Epithelial cell of esophagus (primary cell): ENCODE measurements at regions not wholly inside any gene's neighbourhood (a gene's known extent, or its start where the extent isn't known, plus 50 kb on each side); places are given as distances from the start of the nearest gene placed in this dataset.

Experiments used
- DNase-seq: peaks from one replicate; pipeline ENCODE4 v3.0.0; 2010; ENCODE audit warnings: low read depth
- H3K4me3 ChIP-seq: 2 replicates; pipeline ENCODE4 v1.5.1; 2011; ENCODE audit warnings: mild to moderate bottlenecking, low read length, control low read depth
- TF ChIP-seq, protein P1 (sequence below): IDR thresholded peaks from 2 replicates; pipeline ENCODE4 v1.5.1; 2011; ENCODE audit warnings: low read depth, mild to moderate bottlenecking, low read length, control low read depth, inconsistent platforms; ENCODE audit not compliant: insufficient read depth; ENCODE audit errors: missing control alignments

DNA sequence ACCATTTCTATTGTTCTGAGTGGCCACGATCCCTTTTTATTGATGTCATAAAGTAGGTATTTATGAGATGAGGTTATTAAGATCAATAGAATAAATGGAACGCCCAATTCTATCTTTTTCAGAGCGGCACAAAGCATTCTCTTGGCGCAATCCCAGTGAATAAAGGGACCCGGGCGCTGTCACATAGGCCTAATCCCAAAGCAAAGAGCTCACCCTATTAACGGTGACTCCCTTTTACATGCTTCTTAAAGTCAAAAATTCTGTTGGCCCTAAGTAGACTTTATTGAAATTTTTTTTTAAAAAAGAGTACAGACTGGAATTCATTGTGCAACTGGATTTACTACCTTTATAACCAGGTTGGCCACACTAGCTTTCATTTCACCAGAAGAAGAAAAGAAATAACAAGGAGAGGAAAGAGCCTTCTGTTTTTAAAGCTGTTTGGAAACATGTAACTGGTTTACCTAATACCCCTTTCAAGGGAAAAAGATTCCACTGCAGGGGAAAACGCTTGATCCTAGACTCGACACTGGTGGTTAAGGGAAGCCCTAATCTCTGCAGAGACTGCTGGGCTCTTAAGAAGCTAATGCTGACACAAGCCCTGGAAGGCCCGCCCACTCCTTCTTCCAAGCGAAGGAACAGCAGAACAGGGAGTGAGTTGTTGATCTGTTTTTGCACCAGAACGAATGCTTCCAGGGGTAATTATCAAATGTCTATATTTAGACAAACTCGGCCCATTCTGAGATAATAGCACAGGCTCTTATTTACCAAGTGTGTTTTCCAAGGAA is 381.2 kb downstream of the BCL11B start:
- DNase-seq: no peak
- H3K4me3 ChIP-seq: no peak overlapping the region
- TF ChIP-seq, protein P1, sequence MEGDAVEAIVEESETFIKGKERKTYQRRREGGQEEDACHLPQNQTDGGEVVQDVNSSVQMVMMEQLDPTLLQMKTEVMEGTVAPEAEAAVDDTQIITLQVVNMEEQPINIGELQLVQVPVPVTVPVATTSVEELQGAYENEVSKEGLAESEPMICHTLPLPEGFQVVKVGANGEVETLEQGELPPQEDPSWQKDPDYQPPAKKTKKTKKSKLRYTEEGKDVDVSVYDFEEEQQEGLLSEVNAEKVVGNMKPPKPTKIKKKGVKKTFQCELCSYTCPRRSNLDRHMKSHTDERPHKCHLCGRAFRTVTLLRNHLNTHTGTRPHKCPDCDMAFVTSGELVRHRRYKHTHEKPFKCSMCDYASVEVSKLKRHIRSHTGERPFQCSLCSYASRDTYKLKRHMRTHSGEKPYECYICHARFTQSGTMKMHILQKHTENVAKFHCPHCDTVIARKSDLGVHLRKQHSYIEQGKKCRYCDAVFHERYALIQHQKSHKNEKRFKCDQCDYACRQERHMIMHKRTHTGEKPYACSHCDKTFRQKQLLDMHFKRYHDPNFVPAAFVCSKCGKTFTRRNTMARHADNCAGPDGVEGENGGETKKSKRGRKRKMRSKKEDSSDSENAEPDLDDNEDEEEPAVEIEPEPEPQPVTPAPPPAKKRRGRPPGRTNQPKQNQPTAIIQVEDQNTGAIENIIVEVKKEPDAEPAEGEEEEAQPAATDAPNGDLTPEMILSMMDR: no peak

DNA sequence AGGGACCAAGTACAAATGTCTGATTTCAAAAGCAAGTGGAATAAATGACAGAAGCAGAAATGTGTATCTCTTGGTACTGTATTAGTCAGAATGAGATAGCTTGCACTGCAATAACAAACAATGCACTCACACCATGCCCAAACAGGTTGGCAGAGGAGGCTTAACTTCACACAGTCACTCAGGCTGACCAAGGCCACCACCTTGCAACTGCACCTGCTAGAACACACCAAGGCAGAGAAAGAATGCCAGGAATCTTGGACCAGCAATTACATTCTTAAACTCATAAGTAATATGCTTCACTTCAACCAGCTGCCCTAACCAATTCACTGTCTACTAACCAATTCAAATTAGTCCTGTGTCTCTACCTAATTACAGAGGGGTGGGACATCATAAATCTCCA is 378.3 kb downstream of the BCL11B start:
- DNase-seq: peak; percentile 86
- TF ChIP-seq, protein P1: no peak

DNA sequence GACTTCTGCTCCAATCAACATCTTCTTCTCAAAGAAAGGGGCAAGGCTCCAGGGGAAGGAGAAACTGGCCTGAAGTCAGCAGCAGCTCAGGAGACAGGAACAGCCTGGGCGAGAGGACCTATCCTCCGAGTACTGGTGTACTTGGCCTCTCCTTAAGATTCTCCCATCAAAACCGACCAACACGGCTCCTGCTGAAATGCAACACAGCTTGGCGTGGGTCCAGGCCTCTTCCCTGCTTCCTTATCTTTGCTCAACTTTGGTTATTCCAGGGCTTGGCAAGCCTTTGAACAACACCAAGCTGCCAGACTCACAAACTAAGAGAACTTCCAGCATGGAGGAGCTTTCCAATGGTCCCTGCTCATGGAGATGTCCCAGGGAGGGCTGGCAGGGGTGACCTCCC is 377.4 kb downstream of the BCL11B start:
- TF ChIP-seq, protein P1: no peak
- no peak overlapping the region for H3K4me3 ChIP-seq
- DNase-seq: no peak

More for the DNA sequence above, 378.3 kb downstream of the BCL11B start:
- no peak overlapping the region for H3K4me3 ChIP-seq

DNA sequence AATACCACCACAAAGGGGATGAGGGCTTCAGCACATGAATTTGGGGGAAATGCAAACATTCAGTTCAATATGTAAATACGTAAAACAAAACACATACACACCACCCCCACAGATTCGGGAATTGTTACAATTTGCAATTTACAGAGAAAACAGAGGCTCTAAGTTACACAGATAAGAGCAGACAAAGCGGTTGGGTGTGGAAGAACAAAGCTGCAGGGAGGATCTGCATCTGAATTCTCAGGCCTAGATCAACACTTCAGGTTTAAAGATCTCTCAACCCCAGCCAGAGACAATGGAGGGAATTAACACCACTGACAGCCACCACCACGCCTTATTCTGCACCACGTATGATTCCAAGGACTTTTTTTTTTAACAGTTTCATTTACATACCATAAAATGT is 375.5 kb downstream of the BCL11B start:
- H3K4me3 ChIP-seq: no peak overlapping the region
- DNase-seq: no peak
- TF ChIP-seq, protein P1: no peak

DNA sequence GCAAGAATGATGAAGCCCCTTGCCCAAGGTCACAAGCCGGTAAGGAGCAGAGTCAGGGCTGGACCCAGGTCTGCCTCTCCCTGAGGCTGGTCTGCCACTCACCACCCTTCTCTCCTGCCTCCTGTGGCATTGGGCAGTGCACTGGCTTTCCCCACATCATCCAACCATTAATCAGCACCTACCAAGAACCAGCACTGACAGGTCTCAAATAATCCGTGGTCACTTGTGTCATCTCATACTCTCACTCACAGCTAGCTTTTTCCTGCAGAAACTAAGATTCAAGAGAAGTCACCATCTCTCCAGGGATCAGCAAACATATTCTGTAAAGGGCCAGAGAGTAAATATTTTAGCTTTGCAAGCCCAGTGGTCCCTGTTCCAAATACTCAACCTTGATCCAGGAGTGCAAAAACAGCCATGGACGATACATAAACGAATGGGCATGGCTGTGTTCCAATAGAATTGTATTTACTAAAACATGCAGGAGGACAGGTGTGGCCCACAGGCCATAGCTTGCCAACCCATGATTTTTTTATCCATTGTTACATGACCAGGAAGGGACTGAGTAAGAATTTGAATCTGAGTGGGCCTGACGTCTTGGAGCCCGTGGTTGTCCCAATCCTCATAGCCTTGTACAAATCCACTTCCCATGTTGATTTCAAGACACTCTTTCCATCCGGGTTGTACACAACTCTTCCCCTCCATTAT is 374.2 kb downstream of the BCL11B start:
- no peak overlapping the region for H3K4me3 ChIP-seq
- DNase-seq: peak; percentile 78
- TF ChIP-seq, protein P1: no peak

DNA sequence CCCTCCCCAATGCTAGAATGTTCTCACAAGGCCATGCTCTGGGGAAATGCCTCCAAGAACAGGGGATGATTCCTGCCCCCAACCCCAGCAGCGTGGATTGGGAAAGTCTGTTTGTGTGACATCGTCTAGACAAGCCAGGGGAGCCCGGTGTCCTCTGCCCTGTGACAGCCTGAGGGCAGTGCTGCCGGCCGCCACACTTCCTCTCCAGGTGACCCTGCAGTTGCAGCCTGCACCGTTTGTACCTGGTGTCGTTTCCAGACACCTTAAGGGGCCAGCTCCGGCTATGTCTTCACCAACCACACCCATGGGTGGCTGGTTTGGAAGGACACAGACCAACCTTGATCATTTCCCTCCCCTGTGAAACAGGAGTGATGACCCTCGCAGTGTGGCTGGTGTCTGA is 372.6 kb downstream of the BCL11B start:
- no peak for DNase-seq

More for the DNA sequence above, 372.6 kb downstream of the BCL11B start:
- TF ChIP-seq, protein P1: no peak
- H3K4me3 ChIP-seq: no peak overlapping the region
